Parathyroid adenoma (tissue), 2 donors: ENCODE measurements at regions not wholly inside any gene's neighbourhood (a gene's known extent, or its start where the extent isn't known, plus 50 kb on each side); places are given as distances from the start of the nearest gene placed in this dataset.

ENCODE experiments used
- H2AFZ ChIP-seq: fragments of 300-600 bp; sonication (generic); one replicate; pipeline ENCODE4 v1.7.0; 2017; ENCODE audit warnings: antibody characterized with exemption, mild to moderate bottlenecking
- H3K27ac ChIP-seq: fragments of 300-600 bp; sonication (generic); one replicate; pipeline ENCODE4 v1.7.0; 2017
- H3K27me3 ChIP-seq: fragments of 300-600 bp; sonication (generic); one replicate; pipeline ENCODE4 v1.7.0; 2017; ENCODE audit warnings: low read length; ENCODE audit not compliant: control insufficient read depth, insufficient read depth
- H3K36me3 ChIP-seq: fragments of 300-600 bp; sonication (generic); one replicate; pipeline ENCODE4 v1.7.0; 2017; ENCODE audit warnings: low read length; ENCODE audit not compliant: control insufficient read depth, insufficient read depth
- H3K4me1 ChIP-seq: fragments of 300-600 bp; sonication (generic); one replicate; pipeline ENCODE4 v1.7.0; 2017; ENCODE audit warnings: control low read depth
- H3K4me2 ChIP-seq: fragments of 300-600 bp; sonication (generic); one replicate; pipeline ENCODE4 v1.7.0; 2017; ENCODE audit warnings: low read length
- H3K4me3 ChIP-seq: fragments of 300-600 bp; sonication (generic); one replicate; pipeline ENCODE4 v1.7.0; 2017; ENCODE audit warnings: low read depth, low read length
- H3K79me2 ChIP-seq: fragments of 300-600 bp; sonication (generic); one replicate; pipeline ENCODE4 v1.7.0; 2017; ENCODE audit warnings: control low read depth
- H3K9ac ChIP-seq: fragments of 300-600 bp; sonication (generic); one replicate; pipeline ENCODE4 v1.7.0; 2017; ENCODE audit warnings: mild to moderate bottlenecking
- H3K9me3 ChIP-seq: fragments of 300-600 bp; sonication (generic); one replicate; pipeline ENCODE4 v1.7.0; 2017; ENCODE audit warnings: low read length; ENCODE audit not compliant: control insufficient read depth
- TF ChIP-seq, protein P1 (sequence below): fragments of 300-600 bp; sonication (generic); IDR thresholded peaks from one replicate; pipeline ENCODE4 v1.7.0; 2017; ENCODE audit warnings: antibody characterized with exemption, mild to moderate bottlenecking
- donor health status: primary hyperparathyroidism.

DNA sequence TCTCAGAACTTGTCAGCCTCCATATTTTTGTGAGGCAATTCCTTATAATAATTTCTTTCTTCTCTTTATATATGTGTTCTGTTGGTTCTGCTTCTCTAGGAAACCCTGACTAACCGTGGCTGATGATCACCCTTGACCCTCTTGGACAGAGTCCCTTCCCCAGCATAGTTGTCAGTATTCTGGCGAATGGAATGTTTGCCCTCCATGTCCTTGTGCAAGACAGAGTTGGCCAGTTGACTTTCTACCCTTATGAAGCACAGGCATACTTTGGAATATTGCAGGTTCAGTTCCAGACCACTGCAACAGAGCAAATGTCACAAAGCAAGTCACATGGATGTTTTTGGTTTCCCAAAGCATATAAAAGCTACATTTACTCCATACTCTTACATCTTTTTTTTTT is 297.7 kb upstream of the SHH start:
- no peaks in the 10 kb centered on the region for H3K79me2 ChIP-seq
- no peak overlapping the region for H3K4me3 ChIP-seq
- no peaks in the 10 kb centered on the region for H3K9me3 ChIP-seq
- no peaks in the 10 kb centered on the region for H3K4me1 ChIP-seq
- H2AFZ ChIP-seq = no peak overlapping the region
- H3K27me3 ChIP-seq = no peaks in the 10 kb centered on the region
- H3K9ac ChIP-seq = no peak overlapping the region
- H3K36me3 ChIP-seq = no peaks in the 10 kb centered on the region
- H3K27ac ChIP-seq = no peak overlapping the region
- no peak overlapping the region for H3K4me2 ChIP-seq
- TF ChIP-seq, protein P1, sequence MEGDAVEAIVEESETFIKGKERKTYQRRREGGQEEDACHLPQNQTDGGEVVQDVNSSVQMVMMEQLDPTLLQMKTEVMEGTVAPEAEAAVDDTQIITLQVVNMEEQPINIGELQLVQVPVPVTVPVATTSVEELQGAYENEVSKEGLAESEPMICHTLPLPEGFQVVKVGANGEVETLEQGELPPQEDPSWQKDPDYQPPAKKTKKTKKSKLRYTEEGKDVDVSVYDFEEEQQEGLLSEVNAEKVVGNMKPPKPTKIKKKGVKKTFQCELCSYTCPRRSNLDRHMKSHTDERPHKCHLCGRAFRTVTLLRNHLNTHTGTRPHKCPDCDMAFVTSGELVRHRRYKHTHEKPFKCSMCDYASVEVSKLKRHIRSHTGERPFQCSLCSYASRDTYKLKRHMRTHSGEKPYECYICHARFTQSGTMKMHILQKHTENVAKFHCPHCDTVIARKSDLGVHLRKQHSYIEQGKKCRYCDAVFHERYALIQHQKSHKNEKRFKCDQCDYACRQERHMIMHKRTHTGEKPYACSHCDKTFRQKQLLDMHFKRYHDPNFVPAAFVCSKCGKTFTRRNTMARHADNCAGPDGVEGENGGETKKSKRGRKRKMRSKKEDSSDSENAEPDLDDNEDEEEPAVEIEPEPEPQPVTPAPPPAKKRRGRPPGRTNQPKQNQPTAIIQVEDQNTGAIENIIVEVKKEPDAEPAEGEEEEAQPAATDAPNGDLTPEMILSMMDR = no peak

DNA sequence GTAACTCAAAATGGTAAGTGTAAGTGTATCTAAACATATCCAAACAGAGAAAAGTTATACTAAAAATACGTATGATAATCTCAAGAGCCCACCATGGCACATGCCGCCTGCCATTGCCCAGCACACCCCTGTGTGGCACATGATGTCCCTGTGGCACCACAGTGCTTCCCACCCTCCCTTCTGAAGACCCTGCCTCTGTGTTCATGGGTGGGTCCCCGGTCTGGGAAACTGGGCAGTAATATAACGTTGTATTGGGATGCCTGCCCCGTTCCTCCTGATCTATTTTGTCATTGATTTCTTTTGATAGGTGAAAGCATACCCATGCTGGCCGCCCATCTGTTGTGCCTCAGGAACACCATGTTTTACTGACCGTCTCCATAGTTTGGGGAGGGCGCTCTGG is 296.8 kb upstream of the SHH start:
- no peak overlapping the region for H3K4me2 ChIP-seq
- no peak overlapping the region for H2AFZ ChIP-seq
- H3K4me3 ChIP-seq = no peak overlapping the region
- no peak overlapping the region for H3K9ac ChIP-seq
- no peaks in the 10 kb centered on the region for H3K4me1 ChIP-seq
- no peak overlapping the region for H3K27ac ChIP-seq
- H3K36me3 ChIP-seq = no peaks in the 10 kb centered on the region
- H3K79me2 ChIP-seq = no peaks in the 10 kb centered on the region
- no peaks in the 10 kb centered on the region for H3K27me3 ChIP-seq
- TF ChIP-seq, protein P1 = no peak
- H3K9me3 ChIP-seq = no peaks in the 10 kb centered on the region

DNA sequence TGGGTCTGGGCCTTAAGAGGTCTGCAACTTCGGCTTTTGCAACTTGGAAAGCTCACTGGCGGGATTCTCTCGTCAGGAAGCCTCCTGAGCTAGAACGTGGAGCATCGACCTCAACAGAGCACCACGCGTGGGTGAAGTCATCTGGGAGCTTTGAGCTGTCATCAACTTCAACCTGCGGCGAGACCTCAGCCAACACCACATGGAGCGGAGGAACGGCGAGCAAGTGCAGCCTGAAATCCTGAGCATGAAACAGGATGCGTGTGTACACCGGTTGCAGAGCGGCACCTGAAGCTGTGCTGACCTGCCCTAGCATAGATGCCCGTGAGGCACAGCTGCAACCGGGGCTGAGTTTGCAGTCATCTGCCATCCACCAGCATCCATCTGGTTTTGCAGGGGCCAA is 295.7 kb upstream of the SHH start:
- Histone ChIP-seq H3K9me3 (no peaks in the 10 kb centered on the region), H2AFZ (no peak overlapping the region), H3K27me3 (no peaks in the 10 kb centered on the region), H3K9ac (no peak overlapping the region), H3K36me3 (no peaks in the 10 kb centered on the region), H3K4me3 (no peak overlapping the region), H3K4me2 (no peak overlapping the region), H3K4me1 (no peaks in the 10 kb centered on the region), H3K27ac (no peak overlapping the region), H3K79me2 (no peaks in the 10 kb centered on the region)
- TF ChIP-seq, protein P1 = no peak

DNA sequence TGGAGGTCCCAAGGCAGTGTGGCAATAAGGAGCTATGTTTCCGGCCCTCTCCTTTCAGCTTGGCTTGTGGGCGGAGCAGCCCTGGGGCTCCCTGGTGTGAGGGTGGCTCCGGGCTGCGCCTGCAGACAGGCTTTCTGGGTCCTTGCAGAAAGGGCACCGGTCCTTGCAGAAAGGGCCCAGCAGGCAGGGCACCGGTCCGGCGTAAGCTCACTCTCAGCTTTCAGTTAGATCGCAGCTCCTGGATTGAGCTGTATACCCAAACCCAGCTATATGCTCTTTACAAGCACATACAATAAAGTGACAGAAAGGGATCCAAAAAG is 293.8 kb upstream of the SHH start:
- Histone ChIP-seq H3K36me3 (no peaks in the 10 kb centered on the region), H3K79me2 (no peaks in the 10 kb centered on the region), H3K4me1 (no peaks in the 10 kb centered on the region), H3K9me3 (no peaks in the 10 kb centered on the region), H3K27ac (no peak overlapping the region), H3K4me3 (no peak overlapping the region), H3K4me2 (no peak overlapping the region), H2AFZ (no peak overlapping the region), H3K9ac (no peak overlapping the region), H3K27me3 (no peaks in the 10 kb centered on the region)
- TF ChIP-seq, protein P1 = no peak

DNA sequence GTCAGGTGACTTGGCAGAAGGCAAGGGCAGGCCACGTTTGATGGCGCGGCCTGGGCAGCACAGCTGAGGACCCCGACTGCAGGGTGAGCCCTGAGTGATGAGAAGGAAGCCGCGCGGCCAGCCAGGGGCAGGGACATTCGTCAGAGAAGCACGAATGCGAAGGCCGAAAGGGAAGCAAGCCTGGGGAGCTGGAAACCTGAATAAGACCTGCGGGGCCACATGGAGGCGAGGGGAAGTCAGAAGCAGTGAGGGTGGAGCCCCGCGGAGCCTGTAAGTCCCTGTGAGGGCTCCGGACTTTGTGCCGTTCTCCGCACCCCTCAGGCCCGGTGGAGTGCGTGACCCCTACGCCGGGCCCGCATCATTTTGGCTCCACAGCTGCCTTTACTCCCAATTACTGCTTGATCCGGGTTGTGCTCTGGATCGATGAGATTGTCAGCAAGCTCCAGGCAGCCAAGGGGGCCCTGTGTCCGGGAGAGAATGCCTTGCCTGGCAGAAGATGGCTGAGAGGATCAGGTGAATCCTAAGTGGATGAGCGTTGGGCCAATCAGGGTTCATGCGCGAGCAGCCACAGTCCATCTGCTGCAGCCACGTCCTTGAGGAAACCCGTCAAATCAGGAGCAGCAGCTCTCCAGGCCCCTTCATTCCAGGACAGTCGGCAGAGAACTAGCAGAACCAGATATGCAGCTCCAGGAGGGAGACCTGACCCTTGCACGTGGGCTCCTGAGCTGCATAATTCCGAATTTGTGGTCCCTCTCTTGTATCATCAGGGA is 293.3 kb upstream of the SHH start:
- Histone ChIP-seq H2AFZ (no peak overlapping the region), H3K27ac (no peak overlapping the region), H3K27me3 (no peaks in the 10 kb centered on the region), H3K4me2 (no peak overlapping the region), H3K36me3 (no peaks in the 10 kb centered on the region), H3K9me3 (no peaks in the 10 kb centered on the region), H3K4me1 (no peaks in the 10 kb centered on the region), H3K79me2 (no peaks in the 10 kb centered on the region), H3K9ac (no peak overlapping the region), H3K4me3 (no peak overlapping the region)
- TF ChIP-seq, protein P1 = no peak
